HCT116 (cell line): ENCODE measurements at regions not wholly inside any gene's neighbourhood (a gene's known extent, or its start where the extent isn't known, plus 50 kb on each side); places are given as distances from the start of the nearest gene placed in this dataset.

Experiments used
- ATAC-seq: fragments of 200-7000 bp; cut with Tn5 transposase; 2 replicates; pipeline ENCODE4 v1.9.1; 2020; ENCODE audit warnings: mild to moderate bottlenecking, moderate library complexity
- BruUV-seq: library from RNA; stranded (reverse); fragments of 400-500 nt; replicated peaks from 2 replicates; lab custom pipeline; 2021; lab: Mats Ljungman, UMichigan
- CTCF ChIA-PET: fragments of 300-600 bp; sonication (Branson Sonifier 250); formaldehyde crosslinking; loops from one replicate; lab custom pipeline; 2021; ENCODE audit warnings: antibody characterized with exemption; lab: Charles Lee
- POLR2A ChIA-PET: fragments of 300-600, 350-600 bp; sonication (Branson Sonifier 250); formaldehyde crosslinking; loops from one replicate; lab custom pipeline; 2021; ENCODE audit warnings: antibody characterized with exemption; lab: Charles Lee
- RAD21 ChIA-PET, 2 experiments: fragments of 300-600 bp; sonication (Branson Sonifier 250); formaldehyde crosslinking; loops; one replicate each; lab custom pipeline; 2023; ENCODE audit warnings: low total read pairs in 2 of 2; ENCODE audit not compliant: uncharacterized antibody in 2 of 2, unreplicated experiment in 2 of 2, low non-redundant PET in 1 of 2; lab: Charles Lee
- DNase-seq: peaks from one replicate; pipeline ENCODE4 v3.0.0-alpha.2; 2010; ENCODE audit warnings: low read depth, low spot score
- H2AFZ ChIP-seq: fragments of 200-600 bp; shearing (Covaris generic), sonication (generic); 2 replicates; pipeline ENCODE4 v1.6.1; 2017; ENCODE audit warnings: low read depth, mixed run types, mixed read lengths, antibody characterized with exemption, low read length; ENCODE audit not compliant: poor library complexity, severe bottlenecking
- H3K27ac ChIP-seq: 2 replicates; pipeline ENCODE4 v1.5.1; 2012; ENCODE audit warnings: low read depth, low read length
- H3K27me3 ChIP-seq: fragments of 200-600 bp; sonication (generic); 2 replicates; pipeline ENCODE4 v1.6.1; 2016; ENCODE audit warnings: mixed run types, low read length, mixed read lengths; ENCODE audit not compliant: insufficient read depth
- H3K36me3 ChIP-seq, 2 experiments: fragments of 200-500 bp in 1 of 2; fragments of 200-600 bp in 1 of 2; sonication (Bioruptor generic) in 1 of 2; sonication (generic) in 1 of 2; 2 replicates each; pipeline versions ENCODE4 v1.5.1 to v1.6.1; 2014 to 2016; ENCODE audit warnings: low read length in 2 of 2, inconsistent platforms in 1 of 2, mixed read lengths in 1 of 2, mixed run types in 1 of 2; ENCODE audit not compliant: insufficient read depth in 2 of 2, control insufficient read depth in 1 of 2
- H3K4me1 ChIP-seq, 2 experiments: fragments of 200-600 bp in 1 of 2; sonication (generic) in 1 of 2; 2 replicates each; pipeline versions ENCODE4 v1.5.1 to v1.6.1; 2012 to 2017; ENCODE audit warnings: low read length in 2 of 2, inconsistent platforms in 1 of 2, mild to moderate bottlenecking in 1 of 2, mixed read lengths in 1 of 2, mixed run types in 1 of 2, moderate library complexity in 1 of 2; ENCODE audit not compliant: insufficient read depth in 2 of 2, control insufficient read depth in 1 of 2
- H3K4me2 ChIP-seq: fragments of 200-600 bp; sonication (generic); 2 replicates; pipeline ENCODE4 v1.6.1; 2017; ENCODE audit warnings: mixed run types, low read length, mixed read lengths
- H3K4me3 ChIP-seq, 2 experiments: fragments of 200-600 bp in 1 of 2; sonication (generic) in 1 of 2; replicated peaks in 1 of 2; 2 replicates each; pipeline ENCODE4 v1.5.1; 2011 to 2016; ENCODE audit warnings: low read length in 2 of 2, control low read depth in 1 of 2, low read depth in 1 of 2, mild to moderate bottlenecking in 1 of 2, mixed read lengths in 1 of 2, mixed run types in 1 of 2
- H3K79me2 ChIP-seq: fragments of 200-600 bp; sonication (generic); 2 replicates; pipeline ENCODE4 v1.6.1; 2017; ENCODE audit warnings: mild to moderate bottlenecking, mixed run types, low read length, moderate library complexity, mixed read lengths; ENCODE audit not compliant: insufficient read depth
- H3K9ac ChIP-seq: fragments of 200-600 bp; sonication (generic); 2 replicates; pipeline ENCODE4 v1.6.1; 2016; ENCODE audit warnings: low read length, mixed read lengths
- H3K9me2 ChIP-seq: fragments of 200-600 bp; sonication (generic), shearing (Covaris generic); 2 replicates; pipeline ENCODE4 v1.6.1; 2017; ENCODE audit warnings: mixed run types, mild to moderate bottlenecking, moderate library complexity; ENCODE audit not compliant: insufficient read depth
- H3K9me3 ChIP-seq, 2 experiments: fragments of 200-500 bp in 1 of 2; fragments of 200-600 bp in 1 of 2; sonication (Bioruptor generic) in 1 of 2; sonication (generic) in 1 of 2; 2 replicates each; pipeline ENCODE4 v1.6.1; 2014 to 2017; ENCODE audit warnings: low read length in 2 of 2, mixed read lengths in 2 of 2, inconsistent platforms in 1 of 2, low read depth in 1 of 2, mild to moderate bottlenecking in 1 of 2, mixed run types in 1 of 2, moderate library complexity in 1 of 2; ENCODE audit not compliant: control insufficient read depth in 1 of 2, insufficient read depth in 1 of 2
- H4K20me1 ChIP-seq: fragments of 200-600 bp; sonication (generic), shearing (Covaris generic); 2 replicates; pipeline ENCODE4 v1.6.1; 2017; ENCODE audit warnings: mixed run types, mild to moderate bottlenecking, moderate library complexity; ENCODE audit not compliant: insufficient read depth
- ATF3 ChIP-seq: IDR thresholded peaks from 2 replicates; pipeline ENCODE4 v1.6.1; 2012
- CBX3 ChIP-seq: IDR thresholded peaks from 2 replicates; pipeline ENCODE4 v1.6.1; 2012; ENCODE audit warnings: low read depth
- CEBPB ChIP-seq: IDR thresholded peaks from 2 replicates; pipeline ENCODE4 v1.6.1; 2012; ENCODE audit warnings: low read depth
- EGR1 ChIP-seq: IDR thresholded peaks from 2 replicates; pipeline ENCODE4 v1.6.1; 2012; ENCODE audit warnings: low read depth
- ELF1 ChIP-seq: IDR thresholded peaks from 2 replicates; pipeline ENCODE4 v1.6.1; 2012; ENCODE audit warnings: low read depth, borderline replicate concordance
- EZH2 ChIP-seq: fragments of 200-600 bp; sonication (generic); IDR thresholded peaks from 2 replicates; pipeline ENCODE4 v1.6.1; 2017; ENCODE audit warnings: antibody characterized with exemption, mixed run types
- EZH2phosphoT487 ChIP-seq: fragments of 200-600 bp; IDR thresholded peaks from 2 replicates; pipeline ENCODE4 v1.6.1; 2018; ENCODE audit warnings: antibody characterized with exemption, borderline replicate concordance
- FOSL1 ChIP-seq: IDR thresholded peaks from 2 replicates; pipeline ENCODE4 v1.6.1; 2012; ENCODE audit warnings: low read depth
- JUND ChIP-seq: IDR thresholded peaks from 2 replicates; pipeline ENCODE4 v1.6.1; 2012
- POLR2A ChIP-seq: IDR thresholded peaks from 2 replicates; pipeline ENCODE4 v1.7.0; 2011; ENCODE audit warnings: borderline replicate concordance; ENCODE audit not compliant: insufficient read depth, insufficient read length; ENCODE audit errors: extremely low read depth
- POLR2AphosphoS5 ChIP-seq: IDR thresholded peaks from 2 replicates; pipeline ENCODE4 v1.6.1; 2011; ENCODE audit warnings: mild to moderate bottlenecking, low read depth, low read length, moderate library complexity
- RAD21 ChIP-seq: IDR thresholded peaks from 2 replicates; pipeline ENCODE4 v1.6.1; 2012; ENCODE audit warnings: low read depth, mild to moderate bottlenecking
- SIN3A ChIP-seq: IDR thresholded peaks from 2 replicates; pipeline ENCODE4 v1.6.1; 2012; ENCODE audit warnings: low read depth
- SRF ChIP-seq: IDR thresholded peaks from 2 replicates; pipeline ENCODE4 v1.6.1; 2012; ENCODE audit warnings: low read depth
- TCF7L2 ChIP-seq: IDR thresholded peaks from 2 replicates; pipeline ENCODE4 v1.7.0; 2011; ENCODE audit warnings: borderline replicate concordance, inconsistent platforms; ENCODE audit not compliant: insufficient read depth, insufficient read length; ENCODE audit errors: extremely low read depth
- YY1 ChIP-seq: IDR thresholded peaks from 2 replicates; pipeline ENCODE4 v1.6.1; 2011; ENCODE audit warnings: low read length, low read depth, moderate library complexity, mild to moderate bottlenecking; ENCODE audit not compliant: insufficient replicate concordance; ENCODE audit errors: extremely low read depth
- ZFX ChIP-seq: fragments of 450-650 bp; IDR thresholded peaks from 2 replicates; pipeline ENCODE4 v1.6.1; 2017
- ZNF274 ChIP-seq: fragments of 200-500 bp; sonication (Bioruptor generic); IDR thresholded peaks from 2 replicates; pipeline ENCODE4 v1.6.1; 2014; ENCODE audit warnings: mild to moderate bottlenecking, low read depth, low read length, inconsistent platforms
- intact Hi-C: fragments of 100-400 bp; cut with micrococcal nuclease; formaldehyde crosslinking; loops from 2 replicates; pipeline ENCODE4 v1.10.0; 2022
- TF ChIP-seq, protein P1 (sequence below): IDR thresholded peaks from 2 replicates; pipeline ENCODE4 v1.6.1; 2012

DNA sequence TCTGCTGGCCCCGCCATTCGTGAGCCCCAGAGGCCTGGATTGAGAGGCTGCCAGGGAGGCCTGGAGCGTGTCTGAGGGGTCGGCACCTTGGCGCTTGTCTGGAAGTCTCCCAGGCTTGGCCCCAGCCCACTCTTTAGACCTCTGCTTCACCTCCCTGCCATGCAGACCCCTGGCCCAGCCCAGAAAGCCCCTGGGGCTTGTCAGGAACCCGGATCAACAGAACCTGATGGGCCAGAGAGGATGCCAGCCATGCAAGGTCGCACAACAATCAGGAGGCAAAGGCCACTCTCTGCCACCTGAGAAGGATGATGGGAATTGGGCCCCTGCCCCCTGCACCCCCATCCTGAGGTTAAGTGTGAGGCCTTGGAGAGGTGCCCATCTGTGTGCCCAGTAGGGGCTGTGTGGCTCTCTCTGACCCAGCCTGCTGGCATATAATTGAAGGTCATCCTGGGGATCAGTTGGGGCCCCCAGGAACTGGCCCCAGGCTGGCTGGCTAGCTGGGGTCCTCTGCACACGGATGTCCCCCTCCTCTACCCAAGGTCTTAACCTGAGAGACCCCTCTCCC, 103.3 kb upstream of the SLC6A6 start:
- intact Hi-C loops: no loop called here
- Histone ChIP-seq H3K79me2 (no peaks in the 10 kb centered on the region), H3K36me3 (no peaks in the 10 kb centered on the region)
- DNase-seq: no peak
- no peak for TF ChIP-seq SIN3A
- TF ChIP-seq EGR1: no peak
- TF ChIP-seq, all 23 proteins: peak for 0
- BruUV-seq: no TSS peak
- RAD21 ChIA-PET: no interaction called here
- no peak overlapping the region for H2AFZ ChIP-seq
- no peak overlapping the region for H3K4me2 ChIP-seq
- no peak overlapping the region for H3K9ac ChIP-seq
- no peaks in the 10 kb centered on the region for H3K9me3 ChIP-seq
- ATAC-seq: no peak
- H3K27ac ChIP-seq: no peak overlapping the region
- H4K20me1 ChIP-seq: no peaks in the 10 kb centered on the region
- no peaks in the 10 kb centered on the region; the same call in 1 of the 2 replicates for H3K27me3 ChIP-seq
- no peak overlapping the region for H3K4me3 ChIP-seq
- H3K4me1 ChIP-seq: no peaks in the 10 kb centered on the region
- H3K9me2 ChIP-seq: no peaks in the 10 kb centered on the region
- CTCF ChIA-PET: no interaction called here
- POLR2A ChIA-PET: no interaction called here

DNA sequence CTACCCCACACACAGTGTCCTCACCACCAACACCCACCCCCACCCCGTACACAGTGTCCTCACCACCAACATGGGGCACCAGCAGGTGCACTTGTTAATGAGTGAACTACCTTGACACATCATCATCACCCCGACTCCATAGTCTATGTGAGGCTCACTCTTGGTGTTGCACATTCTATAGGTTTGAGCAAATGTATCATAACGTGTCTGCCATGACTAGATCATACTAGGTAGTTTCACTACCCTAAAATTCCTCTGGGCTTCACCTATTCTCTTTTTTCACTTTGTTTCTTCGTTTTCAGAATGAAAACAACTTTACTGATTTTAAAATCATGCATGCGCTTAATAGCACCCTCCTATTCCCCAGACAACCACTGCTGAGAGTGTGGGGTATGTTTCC, 102.6 kb upstream of the SLC6A6 start:
- no peaks in the 10 kb centered on the region for H3K9me3 ChIP-seq
- no TSS peak for BruUV-seq
- H3K4me2 ChIP-seq: no peak overlapping the region
- no peak for ATAC-seq
- no peak overlapping the region for H3K27ac ChIP-seq
- no peak overlapping the region for H2AFZ ChIP-seq
- DNase-seq: no peak
- no peak overlapping the region for H3K9ac ChIP-seq
- H3K27me3 ChIP-seq: no peaks in the 10 kb centered on the region; the same call in 1 of the 2 replicates
- POLR2A ChIA-PET: no interaction called here
- no peaks in the 10 kb centered on the region for H4K20me1 ChIP-seq
- TF ChIP-seq JUND (no peak), EGR1 (no peak), YY1 (no peak), POLR2AphosphoS5 (no peak), TCF7L2 (no peak), ZNF274 (no peak), EZH2phosphoT487 (no peak), RAD21 (no peak), FOSL1 (no peak), POLR2A (no peak), SRF (no peak), EZH2 (no peak), CBX3 (no peak), SIN3A (no peak), ELF1 (no peak), ZFX (no peak), ATF3 (no peak), CEBPB (no peak)
- TF ChIP-seq, protein P1, sequence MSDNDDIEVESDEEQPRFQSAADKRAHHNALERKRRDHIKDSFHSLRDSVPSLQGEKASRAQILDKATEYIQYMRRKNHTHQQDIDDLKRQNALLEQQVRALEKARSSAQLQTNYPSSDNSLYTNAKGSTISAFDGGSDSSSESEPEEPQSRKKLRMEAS: no peak
- TF ChIP-seq, all 23 proteins: peak for 0
- Histone ChIP-seq H3K9me2 (no peaks in the 10 kb centered on the region), H3K36me3 (no peaks in the 10 kb centered on the region), H3K79me2 (no peaks in the 10 kb centered on the region), H3K4me1 (no peaks in the 10 kb centered on the region), H3K4me3 (no peak overlapping the region)
- ChIA-PET RAD21 (no interaction called here), CTCF (no interaction called here)
- intact Hi-C loops: no loop called here
